ENCODE measurements at regions not wholly inside any gene's neighbourhood (a gene's known extent, or its start where the extent isn't known, plus 50 kb on each side); places are given as distances from the start of the nearest gene placed in this dataset.

DNA sequence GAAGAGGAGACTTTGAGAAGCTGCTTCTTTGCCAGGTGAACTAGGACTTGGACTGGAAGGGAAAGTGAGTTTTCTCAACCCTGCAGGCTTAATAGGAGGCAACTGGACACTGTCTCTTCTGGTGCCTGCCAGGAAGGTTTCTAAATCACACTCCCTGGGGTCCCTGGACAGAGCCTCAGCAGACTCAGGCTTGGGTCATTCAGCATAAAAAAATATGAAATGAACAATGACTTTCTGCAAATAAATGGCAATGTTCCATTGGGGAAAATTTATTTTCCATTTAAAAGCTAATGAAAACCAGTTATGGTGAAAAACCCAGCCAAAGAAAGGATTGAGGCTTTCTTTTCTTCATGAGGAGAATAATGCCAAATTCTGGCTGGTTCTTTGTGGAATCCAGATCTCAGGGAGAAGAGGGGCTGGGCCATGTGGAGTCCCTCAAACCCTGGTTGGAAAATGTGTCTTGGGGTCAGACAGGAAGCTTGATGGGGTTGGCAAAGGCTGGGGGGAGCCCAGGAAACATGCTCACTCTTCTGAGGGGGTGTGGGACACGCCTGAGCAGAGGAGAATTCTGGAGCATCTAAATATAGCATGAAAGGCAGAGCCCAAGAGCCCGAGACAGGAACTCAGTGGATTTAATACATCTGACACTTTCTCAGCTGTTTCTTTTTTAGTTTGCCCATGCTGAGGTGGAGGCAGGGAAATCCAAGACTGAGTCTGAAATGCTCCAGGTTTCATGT, 65.2 kb upstream of the EMX2 start (continued):
- TF ChIP-seq, protein P1, sequence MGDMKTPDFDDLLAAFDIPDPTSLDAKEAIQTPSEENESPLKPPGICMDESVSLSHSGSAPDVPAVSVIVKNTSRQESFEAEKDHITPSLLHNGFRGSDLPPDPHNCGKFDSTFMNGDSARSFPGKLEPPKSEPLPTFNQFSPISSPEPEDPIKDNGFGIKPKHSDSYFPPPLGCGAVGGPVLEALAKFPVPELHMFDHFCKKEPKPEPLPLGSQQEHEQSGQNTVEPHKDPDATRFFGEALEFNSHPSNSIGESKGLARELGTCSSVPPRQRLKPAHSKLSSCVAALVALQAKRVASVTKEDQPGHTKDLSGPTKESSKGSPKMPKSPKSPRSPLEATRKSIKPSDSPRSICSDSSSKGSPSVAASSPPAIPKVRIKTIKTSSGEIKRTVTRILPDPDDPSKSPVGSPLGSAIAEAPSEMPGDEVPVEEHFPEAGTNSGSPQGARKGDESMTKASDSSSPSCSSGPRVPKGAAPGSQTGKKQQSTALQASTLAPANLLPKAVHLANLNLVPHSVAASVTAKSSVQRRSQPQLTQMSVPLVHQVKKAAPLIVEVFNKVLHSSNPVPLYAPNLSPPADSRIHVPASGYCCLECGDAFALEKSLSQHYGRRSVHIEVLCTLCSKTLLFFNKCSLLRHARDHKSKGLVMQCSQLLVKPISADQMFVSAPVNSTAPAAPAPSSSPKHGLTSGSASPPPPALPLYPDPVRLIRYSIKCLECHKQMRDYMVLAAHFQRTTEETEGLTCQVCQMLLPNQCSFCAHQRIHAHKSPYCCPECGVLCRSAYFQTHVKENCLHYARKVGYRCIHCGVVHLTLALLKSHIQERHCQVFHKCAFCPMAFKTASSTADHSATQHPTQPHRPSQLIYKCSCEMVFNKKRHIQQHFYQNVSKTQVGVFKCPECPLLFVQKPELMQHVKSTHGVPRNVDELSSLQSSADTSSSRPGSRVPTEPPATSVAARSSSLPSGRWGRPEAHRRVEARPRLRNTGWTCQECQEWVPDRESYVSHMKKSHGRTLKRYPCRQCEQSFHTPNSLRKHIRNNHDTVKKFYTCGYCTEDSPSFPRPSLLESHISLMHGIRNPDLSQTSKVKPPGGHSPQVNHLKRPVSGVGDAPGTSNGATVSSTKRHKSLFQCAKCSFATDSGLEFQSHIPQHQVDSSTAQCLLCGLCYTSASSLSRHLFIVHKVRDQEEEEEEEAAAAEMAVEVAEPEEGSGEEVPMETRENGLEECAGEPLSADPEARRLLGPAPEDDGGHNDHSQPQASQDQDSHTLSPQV (IDR thresholded peaks at IDR 0.05), result no peak
- TF ChIP-seq HDGF (IDR thresholded peaks at IDR 0.05) (no peak), CBX5 (IDR thresholded peaks at IDR 0.05; ENCODE audit: low read depth) (no peak), CREB1 (IDR thresholded peaks at IDR 0.05; ENCODE audit: low read depth) (no peak), NR2C2 (IDR thresholded peaks at IDR 0.05; ENCODE audit: borderline replicate concordance, control insufficient read depth, insufficient read length, low read depth) (no peak)
- TF ChIP-seq, protein P2, sequence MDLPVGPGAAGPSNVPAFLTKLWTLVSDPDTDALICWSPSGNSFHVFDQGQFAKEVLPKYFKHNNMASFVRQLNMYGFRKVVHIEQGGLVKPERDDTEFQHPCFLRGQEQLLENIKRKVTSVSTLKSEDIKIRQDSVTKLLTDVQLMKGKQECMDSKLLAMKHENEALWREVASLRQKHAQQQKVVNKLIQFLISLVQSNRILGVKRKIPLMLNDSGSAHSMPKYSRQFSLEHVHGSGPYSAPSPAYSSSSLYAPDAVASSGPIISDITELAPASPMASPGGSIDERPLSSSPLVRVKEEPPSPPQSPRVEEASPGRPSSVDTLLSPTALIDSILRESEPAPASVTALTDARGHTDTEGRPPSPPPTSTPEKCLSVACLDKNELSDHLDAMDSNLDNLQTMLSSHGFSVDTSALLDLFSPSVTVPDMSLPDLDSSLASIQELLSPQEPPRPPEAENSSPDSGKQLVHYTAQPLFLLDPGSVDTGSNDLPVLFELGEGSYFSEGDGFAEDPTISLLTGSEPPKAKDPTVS (IDR thresholded peaks at IDR 0.05; ENCODE audit: low read depth, low read length), result no peak
- TF ChIP-seq, protein P3, sequence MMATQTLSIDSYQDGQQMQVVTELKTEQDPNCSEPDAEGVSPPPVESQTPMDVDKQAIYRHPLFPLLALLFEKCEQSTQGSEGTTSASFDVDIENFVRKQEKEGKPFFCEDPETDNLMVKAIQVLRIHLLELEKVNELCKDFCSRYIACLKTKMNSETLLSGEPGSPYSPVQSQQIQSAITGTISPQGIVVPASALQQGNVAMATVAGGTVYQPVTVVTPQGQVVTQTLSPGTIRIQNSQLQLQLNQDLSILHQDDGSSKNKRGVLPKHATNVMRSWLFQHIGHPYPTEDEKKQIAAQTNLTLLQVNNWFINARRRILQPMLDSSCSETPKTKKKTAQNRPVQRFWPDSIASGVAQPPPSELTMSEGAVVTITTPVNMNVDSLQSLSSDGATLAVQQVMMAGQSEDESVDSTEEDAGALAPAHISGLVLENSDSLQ (IDR thresholded peaks at IDR 0.05), result no peak
